Esophagus muscularis mucosa (tissue), 4 donors: ENCODE measurements at regions not wholly inside any gene's neighbourhood (a gene's known extent, or its start where the extent isn't known, plus 50 kb on each side); places are given as distances from the start of the nearest gene placed in this dataset.

Source experiments
- DNase-seq: peaks from one replicate; pipeline ENCODE4 v3.0.0-alpha.2; 2017; ENCODE audit errors: extremely low spot score
- H3K27ac ChIP-seq, 4 donors: fragments of 200-600 bp; sonication (generic); replicated peaks in 1 of 4; 1 replicate in 3 of 4; 2 replicates in 1 of 4; pipeline ENCODE4 v1.5.1; 2016 to 2019; ENCODE audit warnings: mild to moderate bottlenecking in 1 of 4
- H3K27me3 ChIP-seq, 4 donors: fragments of 200-600 bp; sonication (generic); one replicate each; pipeline versions ENCODE4 v1.5.1 to v1.6.0; 2016 to 2019
- H3K36me3 ChIP-seq, 4 donors: fragments of 200-600 bp; sonication (generic); one replicate each; pipeline ENCODE4 v1.5.1; 2016 to 2019
- H3K4me1 ChIP-seq, 4 donors: fragments of 200-600 bp; sonication (generic); one replicate each; pipeline ENCODE4 v1.5.1; 2016 to 2019
- H3K4me3 ChIP-seq, 4 donors: fragments of 200-600 bp; sonication (generic); 1 replicate in 2 of 4; 2 replicates in 2 of 4; pipeline ENCODE4 v1.5.1; 2016 to 2019; ENCODE audit warnings: mild to moderate bottlenecking in 4 of 4, moderate library complexity in 1 of 4
- H3K9me3 ChIP-seq, 4 donors: fragments of 200-600 bp; sonication (generic); 1 replicate in 3 of 4; 2 replicates in 1 of 4; pipeline ENCODE4 v1.5.1; 2016 to 2019
- CTCF ChIP-seq, 3 experiments: fragments of 200-600 bp in 2 of 3; fragments of 450-650 bp in 1 of 3; sonication (generic) in 2 of 3; IDR thresholded peaks; one replicate each; pipeline ENCODE4 v1.5.1; 2017 to 2019; ENCODE audit warnings: antibody characterized with exemption in 3 of 3, mild to moderate bottlenecking in 2 of 3, moderate library complexity in 1 of 3
- EP300 ChIP-seq: sonication (generic); formaldehyde crosslinking; IDR thresholded peaks from one replicate; pipeline ENCODE4 v1.6.1; 2017; ENCODE audit warnings: antibody characterized with exemption
- POLR2A ChIP-seq: fragments of 450-650 bp; IDR thresholded peaks from one replicate; pipeline ENCODE4 v1.6.1; 2017; ENCODE audit warnings: antibody characterized with exemption, moderate library complexity, mild to moderate bottlenecking, low read depth
- POLR2AphosphoS5 ChIP-seq, 2 donors: sonication (generic); formaldehyde crosslinking; IDR thresholded peaks; one replicate each; pipeline ENCODE4 v1.6.1; 2017; ENCODE audit warnings: antibody characterized with exemption in 2 of 2
- WGBS: methylation state at CpG from one replicate; pipeline ENCODE4 v1.1.5; 2018; 5-methylcytosine and 5-hydroxymethylcytosine counted together
- intact Hi-C: fragments of 100-400 bp; cut with DNase I; formaldehyde crosslinking; loops from one replicate; pipeline ENCODE4 v1.15.1; 2023

- no peak overlapping the region for H3K27ac ChIP-seq
- intact Hi-C loops: no loop called here
Measured at GRCh38 chr7:112989531-112989930, 97.1 kb downstream of the GPR85 start.

DNA sequence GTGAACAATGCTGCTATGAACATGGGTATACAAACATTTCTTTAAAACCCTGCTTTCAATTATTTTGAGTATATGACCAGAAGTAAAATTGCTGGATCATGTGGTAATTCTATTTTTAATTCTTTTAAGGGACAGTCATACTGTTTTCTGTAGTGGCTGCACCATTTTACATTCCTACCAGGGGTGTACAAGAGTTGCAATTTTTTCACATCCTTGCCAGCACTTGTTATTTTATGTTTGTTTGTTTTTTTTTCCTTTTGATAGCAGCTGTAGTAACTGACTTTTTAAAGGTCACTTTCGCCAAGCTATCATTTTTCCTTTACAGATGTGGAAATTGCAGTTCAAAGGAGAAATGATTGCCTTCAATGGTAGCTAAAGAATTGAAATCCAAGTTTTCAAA is 99.5 kb downstream of the GPR85 start:
- WGBS: 79% methylated on average over 1 of the region's 1 CpG
- Histone ChIP-seq H3K4me3 (no peak overlapping the region), H3K27me3 (no peaks in the 10 kb centered on the region), H3K4me1 (peaks cover 0 to 4% (median 0%) of the 10 kb centered on the region in 4 donors), H3K9me3 (no peaks in the 10 kb centered on the region), H3K36me3 (no peaks in the 10 kb centered on the region), H3K27ac (no peak overlapping the region)
- intact Hi-C loops: no loop called here
- no peak for DNase-seq
- TF ChIP-seq EP300: no peak
- TF ChIP-seq CTCF (IDR thresholded peaks at IDR 0.05): no peak
- TF ChIP-seq POLR2A: no peak
- no peak for TF ChIP-seq POLR2AphosphoS5 (IDR thresholded peaks at IDR 0.05)

More at GRCh38 chr7:112989531-112989930, 97.1 kb downstream of the GPR85 start:
- Histone ChIP-seq H3K4me3 (no peak overlapping the region), H3K9me3 (no peaks in the 10 kb centered on the region), H3K4me1 (no peaks in the 10 kb centered on the region), H3K27me3 (no peaks in the 10 kb centered on the region), H3K36me3 (no peaks in the 10 kb centered on the region)
- TF ChIP-seq CTCF (IDR thresholded peaks at IDR 0.05) (no peak), POLR2A (no peak), EP300 (no peak), POLR2AphosphoS5 (IDR thresholded peaks at IDR 0.05) (no peak)
- no peak for DNase-seq

DNA sequence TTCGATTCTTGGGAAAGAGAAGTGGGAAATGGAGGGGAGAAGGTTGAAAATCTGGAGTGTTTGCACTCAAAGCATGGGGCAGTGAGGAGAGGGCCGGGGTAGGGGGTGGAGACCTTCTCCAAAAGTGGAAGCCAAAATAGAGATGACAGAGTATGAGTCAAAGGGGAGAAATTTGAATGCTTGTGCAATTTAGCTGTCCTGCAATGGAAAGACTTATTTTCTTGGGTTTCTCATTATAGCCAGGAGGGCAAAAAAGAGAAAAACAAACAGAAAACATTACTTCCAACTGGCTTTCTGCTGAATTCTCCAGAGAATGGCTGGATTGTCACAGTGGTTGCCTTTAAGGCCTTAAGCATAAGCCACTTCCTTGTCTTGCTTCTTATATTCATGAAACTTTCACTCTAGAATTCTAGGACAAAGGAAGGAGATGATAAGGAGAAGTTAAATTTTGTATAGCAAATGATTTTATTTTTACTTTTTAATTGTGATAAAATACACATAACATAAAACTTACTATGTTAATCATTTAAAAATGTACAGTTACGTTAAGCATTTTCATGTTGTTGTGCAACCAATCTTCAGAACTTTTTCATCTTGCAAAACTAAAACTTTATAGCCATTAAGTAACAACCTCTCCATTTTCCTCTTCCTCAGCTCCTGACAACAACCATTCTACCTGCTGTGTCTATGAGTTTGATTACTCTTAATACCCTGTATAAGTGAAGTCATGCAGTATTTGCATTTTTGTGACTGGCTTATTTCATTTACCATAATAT is 100.2 kb downstream of the GPR85 start:
- no peaks in the 10 kb centered on the region for H3K9me3 ChIP-seq
- no peak for TF ChIP-seq POLR2A
- H3K4me1 ChIP-seq: peaks cover 0 to 4% (median 0%) of the 10 kb centered on the region in 4 donors
- no peaks in the 10 kb centered on the region for H3K27me3 ChIP-seq
- intact Hi-C loops: no loop called here
- H3K4me3 ChIP-seq: no peak overlapping the region
- no peak overlapping the region for H3K27ac ChIP-seq
- DNase-seq: no peak
- no peaks in the 10 kb centered on the region for H3K36me3 ChIP-seq
- 50% methylated on average over 3 of the region's 3 CpGs for WGBS

GRCh38 chr7:112985377-112985987 is 101.1 kb downstream of the GPR85 start:
- TF ChIP-seq CTCF (IDR thresholded peaks at IDR 0.05): no peak
- TF ChIP-seq POLR2A: no peak
- TF ChIP-seq POLR2AphosphoS5 (IDR thresholded peaks at IDR 0.05): no peak
- no peaks in the 10 kb centered on the region for H3K27me3 ChIP-seq
- H3K9me3 ChIP-seq: no peaks in the 10 kb centered on the region
- peaks cover 0 to 4% (median 0%) of the 10 kb centered on the region in 4 donors for H3K4me1 ChIP-seq
- DNase-seq: no peak
- intact Hi-C loops: no loop called here
- no peaks in the 10 kb centered on the region for H3K36me3 ChIP-seq
- no peak overlapping the region for H3K27ac ChIP-seq
- no peak overlapping the region for H3K4me3 ChIP-seq
- WGBS: 34% methylated on average over 9 of the region's 9 CpGs

DNA sequence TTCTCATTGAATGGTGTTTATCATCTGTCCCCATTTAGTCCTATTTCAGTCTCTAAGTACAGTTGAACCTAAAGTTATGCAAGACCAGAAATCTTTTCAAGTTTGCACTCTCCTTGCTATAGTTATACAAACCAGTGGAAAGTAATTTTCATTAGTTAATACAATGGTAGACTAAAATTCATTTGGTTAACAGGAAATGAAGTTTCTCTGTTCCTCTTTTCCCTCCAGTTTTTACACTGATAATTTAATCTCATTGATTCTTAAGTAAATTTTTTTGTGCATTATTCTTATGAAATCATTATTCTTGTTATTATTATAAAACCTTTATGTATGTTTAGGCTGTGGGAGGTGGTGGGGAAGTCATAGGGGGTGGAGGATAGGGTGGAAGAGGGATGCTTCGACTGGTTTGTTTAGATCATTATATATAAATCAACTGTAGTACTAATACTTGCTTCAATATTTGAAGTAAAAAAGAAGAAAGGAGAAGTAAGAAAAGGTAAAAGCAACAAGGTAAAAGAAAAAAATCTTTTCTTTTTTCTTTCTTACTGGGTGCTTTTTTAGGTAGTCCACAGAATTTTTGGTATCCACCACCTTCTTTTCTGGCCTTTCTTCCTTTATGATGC is 104.1 kb downstream of the GPR85 start:
- TF ChIP-seq POLR2A: no peak
- TF ChIP-seq EP300: no peak
- TF ChIP-seq CTCF (IDR thresholded peaks at IDR 0.05): no peak
- no peak for TF ChIP-seq POLR2AphosphoS5 (IDR thresholded peaks at IDR 0.05)
- Histone ChIP-seq H3K9me3 (no peaks in the 10 kb centered on the region), H3K4me1 (peaks cover 0 to 4% (median 0%) of the 10 kb centered on the region in 4 donors), H3K27me3 (no peaks in the 10 kb centered on the region), H3K4me3 (no peak overlapping the region), H3K36me3 (no peaks in the 10 kb centered on the region), H3K27ac (no peak overlapping the region)
- DNase-seq: no peak
- intact Hi-C loops: no loop called here
- WGBS: 40% methylated on average over 1 of the region's 1 CpG
